Fibroblast of skin of back (primary cell): ENCODE measurements at regions not wholly inside any gene's neighbourhood (a gene's known extent, or its start where the extent isn't known, plus 50 kb on each side); places are given as distances from the start of the nearest gene placed in this dataset.

Source experiments
- DNase-seq: peaks from one replicate; pipeline ENCODE4 v3.0.0-alpha.2; 2013

DNA sequence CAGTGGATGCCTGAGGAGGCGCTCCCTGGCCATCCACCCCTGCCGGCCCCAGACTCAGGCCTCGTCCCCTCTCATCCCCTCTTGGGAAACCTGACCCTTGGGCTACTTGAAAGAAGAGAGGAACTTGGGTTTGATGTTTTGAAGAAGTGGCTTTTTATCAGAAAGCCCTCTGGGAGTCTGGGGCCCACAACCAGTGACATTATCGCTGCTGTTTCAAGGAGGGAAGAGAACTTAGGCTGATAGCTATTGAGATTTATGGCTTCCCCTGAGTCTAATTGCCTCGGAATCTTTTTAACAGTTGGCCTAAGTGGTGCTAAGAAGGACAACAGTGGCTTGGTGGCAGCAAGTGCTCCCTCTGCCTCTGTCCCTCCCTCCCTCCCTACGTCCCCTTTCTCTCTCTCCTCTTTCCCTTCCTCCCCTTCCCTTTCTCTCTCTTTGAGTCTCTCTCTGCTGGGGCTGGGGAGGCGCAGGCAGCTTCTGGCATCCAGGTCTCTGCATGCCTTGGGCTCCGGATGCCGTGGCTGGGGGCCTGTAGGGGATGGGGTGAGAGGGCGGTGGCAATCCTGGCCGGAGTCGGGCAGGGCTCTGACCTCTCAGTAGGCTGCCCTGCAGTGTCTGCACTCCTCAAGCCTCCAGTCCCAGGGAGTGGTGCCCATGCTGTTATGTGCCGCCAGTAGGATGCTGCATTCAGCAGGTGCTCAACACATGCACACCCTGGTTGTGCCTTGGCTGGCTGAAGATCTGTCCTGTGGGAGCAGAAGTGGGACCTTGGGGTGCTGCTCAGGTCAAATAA is 49.6 kb upstream of the RXRA start:
- no peak for DNase-seq
